Urothelium cell line (cell line): ENCODE measurements at regions not wholly inside any gene's neighbourhood (a gene's known extent, or its start where the extent isn't known, plus 50 kb on each side); places are given as distances from the start of the nearest gene placed in this dataset.

Experiments
- DNase-seq: peaks from one replicate; pipeline ENCODE4 v3.0.0; 2011; ENCODE audit warnings: low spot score, mixed read lengths
- FAIRE-seq: peaks from 2 replicates; lab custom pipeline; 2011; peaks lifted over from hg19 to GRCh38; lab: Jason Lieb, UNC

DNA sequence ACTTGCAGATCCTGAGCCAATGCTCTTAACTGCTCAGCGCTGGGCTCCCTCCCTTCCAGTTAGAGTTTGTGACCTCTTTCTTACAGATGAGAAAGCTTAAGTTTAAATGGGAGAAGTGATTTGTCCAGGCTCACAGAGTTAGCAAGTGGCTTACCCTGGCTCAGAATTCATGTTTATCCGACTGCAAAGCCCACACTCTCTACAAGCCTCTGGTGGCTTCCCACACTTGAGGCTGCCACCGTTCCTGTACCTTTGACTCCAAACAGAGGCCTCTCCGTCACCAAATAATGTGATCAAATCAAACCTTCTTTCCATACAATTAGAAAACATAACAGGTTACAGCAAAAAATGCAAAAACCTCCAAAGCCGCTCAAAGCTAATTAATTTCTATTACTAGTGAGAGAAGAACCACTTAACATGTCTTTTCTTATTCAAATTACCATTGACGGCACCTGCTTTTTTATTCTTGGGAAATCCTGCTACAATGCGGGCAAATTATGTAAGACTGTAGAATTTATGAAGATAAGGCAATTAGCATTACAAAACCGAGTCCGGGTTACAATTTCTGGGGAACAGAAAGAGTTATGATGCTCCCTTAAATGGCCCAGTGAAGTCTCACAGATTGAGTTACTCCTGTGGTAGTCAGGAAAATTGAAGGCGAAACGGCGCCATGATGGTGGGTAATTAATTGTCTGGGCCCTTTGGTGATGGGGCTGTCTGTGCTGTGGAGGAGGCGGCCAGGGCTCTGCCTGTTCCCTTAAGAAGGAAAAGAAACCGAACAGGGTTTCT lies 324.3 kb upstream of the POU3F1 start:
- FAIRE-seq = no peak

DNA sequence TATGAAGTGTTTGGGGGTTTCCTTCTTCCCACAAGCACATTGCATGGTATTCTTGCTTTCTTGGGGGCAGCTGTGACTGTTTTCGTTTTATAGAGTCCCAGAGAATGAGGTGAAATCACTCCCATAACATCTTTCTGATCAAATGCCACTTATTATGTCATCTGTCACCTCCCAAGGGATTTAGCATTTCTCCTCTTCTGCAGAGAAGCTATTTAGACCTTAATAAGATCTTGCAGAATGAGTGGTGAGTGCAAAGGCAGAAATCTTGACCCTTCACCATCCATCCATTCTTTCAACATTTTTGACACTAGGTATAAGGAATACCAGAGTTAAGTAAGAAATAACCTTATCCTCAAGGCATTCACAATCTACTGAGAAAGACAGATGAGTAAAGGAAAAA lies 318.6 kb upstream of the POU3F1 start:
- DNase-seq (no peak), FAIRE-seq (no peak)

More for the DNA sequence above, 324.3 kb upstream of the POU3F1 start:
- no peak for DNase-seq

DNA sequence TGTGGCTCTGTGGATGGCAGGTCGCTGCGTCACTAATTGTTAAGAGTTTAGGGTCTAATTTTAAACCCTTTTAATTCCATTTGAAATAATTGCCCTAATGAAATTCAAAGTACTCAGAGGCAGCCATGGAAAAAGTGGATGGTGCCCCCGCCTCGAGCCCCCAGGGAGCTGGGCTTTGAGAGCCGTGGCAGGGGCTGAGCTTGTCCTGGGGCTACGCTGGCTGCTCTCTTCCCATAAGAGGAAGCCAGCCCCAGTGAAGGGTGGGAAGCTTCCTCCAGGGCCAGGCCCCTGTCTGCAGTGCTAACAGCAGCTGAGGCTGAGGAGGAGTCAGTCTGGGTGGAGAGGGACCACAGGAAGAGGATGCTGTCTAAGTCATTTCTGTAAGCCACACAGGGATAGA lies 315.0 kb upstream of the POU3F1 start:
- FAIRE-seq = no peak
- DNase-seq = no peak

DNA sequence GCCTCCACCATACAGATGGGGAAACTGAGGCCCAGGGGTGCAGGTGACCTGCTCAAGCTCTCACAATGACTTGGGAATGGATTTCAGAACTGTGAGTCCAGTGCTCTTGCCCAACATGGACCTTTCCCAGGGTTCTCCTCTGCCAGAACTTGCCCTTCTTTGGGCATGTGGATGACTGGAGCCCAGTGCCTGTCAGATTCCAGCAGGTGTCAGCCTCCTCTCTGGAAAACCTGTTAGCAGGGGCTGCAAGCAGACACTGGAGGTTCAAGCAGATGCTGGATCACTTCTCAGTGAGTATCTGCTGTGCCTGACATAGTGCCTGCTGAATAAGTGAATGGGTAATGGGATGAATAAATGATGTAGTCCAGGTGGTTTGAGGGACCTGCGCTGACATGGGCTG lies 314.2 kb upstream of the POU3F1 start:
- no peak for FAIRE-seq
- no peak for DNase-seq

DNA sequence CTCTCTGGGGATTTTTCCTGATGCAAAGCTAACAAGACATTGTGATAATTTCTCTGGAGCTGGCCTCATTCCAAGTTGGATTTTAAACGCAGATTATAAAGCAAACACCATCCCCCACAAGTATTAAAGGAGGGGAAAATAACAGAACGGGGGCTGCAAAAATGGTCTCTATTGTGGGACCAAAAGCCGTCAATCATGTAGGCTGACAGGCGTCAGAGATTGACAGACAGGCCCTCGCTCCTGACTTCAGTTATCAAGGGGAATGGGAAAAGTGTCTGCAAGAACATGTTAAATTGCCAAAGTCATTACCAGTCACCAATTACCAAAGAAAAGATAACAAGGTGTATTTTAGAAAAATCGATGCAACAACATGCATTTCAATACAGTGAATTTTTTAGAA lies 307.4 kb upstream of the POU3F1 start:
- DNase-seq = no peak
- no peak for FAIRE-seq

DNA sequence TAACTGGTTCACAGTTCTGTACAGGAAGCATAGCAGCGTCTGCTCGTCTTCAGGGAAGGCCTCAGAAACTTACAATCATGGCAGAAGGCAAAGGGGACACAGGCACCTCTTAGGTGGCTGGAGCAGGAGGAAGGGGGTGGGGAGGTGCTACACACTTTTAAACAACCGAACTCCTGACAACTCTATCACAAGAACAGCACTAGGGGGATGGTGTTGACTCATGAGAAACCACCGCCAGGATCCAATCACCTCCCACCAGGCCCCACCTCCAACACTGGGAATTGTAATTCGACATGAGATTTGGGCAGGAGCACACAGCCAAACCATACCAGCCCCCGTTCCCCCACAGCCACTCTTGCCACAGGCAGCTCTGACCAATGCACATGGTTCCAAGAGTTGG lies 306.3 kb upstream of the POU3F1 start:
- FAIRE-seq (no peak), DNase-seq (no peak)

DNA sequence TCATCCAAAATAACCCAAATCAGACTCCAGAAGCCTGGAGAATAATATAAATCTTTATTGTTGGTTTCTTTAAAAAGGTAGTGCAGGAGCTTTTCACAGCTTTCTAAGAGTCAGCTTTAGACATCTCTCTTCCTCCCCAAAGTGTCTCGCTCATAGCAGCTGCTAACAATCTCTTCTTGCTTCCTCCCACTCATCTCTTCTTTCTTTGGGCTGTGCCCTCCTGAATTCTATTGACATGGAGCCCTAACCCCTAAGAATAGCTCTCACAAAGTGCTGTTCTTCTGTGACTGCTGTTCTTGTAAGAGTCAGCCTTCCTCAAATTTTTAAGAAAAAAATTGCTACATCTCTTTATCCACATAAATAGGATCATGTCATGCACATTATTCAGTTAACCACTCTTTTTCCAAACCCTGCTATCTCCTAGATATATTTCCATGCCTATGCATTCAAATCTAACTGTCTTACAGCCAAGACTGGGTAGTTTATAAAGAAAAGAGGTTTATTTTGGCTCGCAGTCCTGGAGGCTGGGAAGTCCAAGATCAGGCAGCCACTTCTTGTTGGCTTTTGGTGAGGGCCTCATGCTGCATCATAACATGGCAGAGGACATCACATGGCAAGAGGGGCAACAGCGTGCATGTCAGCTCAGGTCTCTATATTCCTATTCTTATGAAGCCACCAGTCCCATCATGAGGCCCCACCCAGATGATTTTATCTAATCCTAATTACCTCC lies 301.0 kb upstream of the POU3F1 start:
- FAIRE-seq = no peak
- DNase-seq = no peak

DNA sequence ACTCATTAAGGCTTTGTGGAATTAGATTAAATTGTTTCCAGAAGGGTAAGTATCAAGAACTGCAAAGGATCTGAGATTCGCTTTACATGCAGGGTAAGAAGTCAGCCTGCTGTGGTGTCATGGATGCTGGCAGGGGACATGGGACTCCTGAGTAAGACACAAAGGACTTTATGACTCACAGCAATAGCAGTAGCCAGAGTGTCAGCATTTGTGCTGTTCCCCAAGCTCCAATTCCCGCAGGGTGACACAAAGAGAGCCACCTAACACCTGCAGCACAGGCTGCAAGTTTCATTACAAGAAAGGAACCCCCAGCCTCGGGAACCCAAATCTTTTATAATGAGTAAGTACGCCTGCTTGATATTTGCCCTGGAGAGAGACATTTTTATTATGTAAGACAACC lies 298.1 kb upstream of the POU3F1 start:
- FAIRE-seq = no peak

DNA sequence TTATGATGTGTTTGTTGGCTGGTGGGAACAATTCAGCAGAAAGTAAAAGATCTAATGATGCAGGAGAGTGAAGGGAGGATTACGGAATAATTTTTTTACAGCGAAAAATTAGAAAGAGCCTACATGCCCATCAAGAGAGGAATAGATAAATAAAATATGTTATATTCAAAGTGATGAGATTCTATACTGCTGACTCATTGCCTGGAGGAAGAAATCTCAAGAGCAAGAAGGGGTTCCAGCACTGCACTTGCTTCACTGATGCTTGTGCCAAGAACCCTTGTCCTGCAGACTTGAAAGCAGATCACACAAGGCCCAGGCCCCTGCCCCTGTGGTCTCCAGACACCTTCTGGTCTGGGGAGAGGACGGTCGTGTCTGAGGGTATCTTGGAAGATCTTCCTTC lies 295.1 kb upstream of the POU3F1 start:
- FAIRE-seq = no peak
- no peak for DNase-seq

More for the DNA sequence above, 298.1 kb upstream of the POU3F1 start:
- no peak for DNase-seq

DNA sequence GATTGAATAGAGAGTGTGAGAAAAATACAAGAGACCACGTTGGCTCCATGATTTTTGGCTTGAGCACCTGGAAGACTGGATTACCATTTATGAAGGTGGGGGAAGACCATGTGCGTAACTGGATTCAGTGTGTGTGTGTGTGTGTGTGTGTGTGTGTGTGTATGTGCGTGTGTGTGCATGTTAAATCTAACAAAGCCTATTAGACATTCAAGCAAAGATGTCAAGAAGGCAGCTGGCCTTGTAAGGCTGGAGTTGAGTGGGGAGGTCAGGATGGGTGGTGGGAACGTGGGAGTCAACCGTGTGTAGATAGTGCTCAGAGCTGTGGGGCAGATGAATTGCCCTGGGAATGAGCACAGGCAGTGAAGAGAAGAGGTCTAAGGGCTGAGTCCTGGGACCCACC lies 293.8 kb upstream of the POU3F1 start:
- no peak for DNase-seq
- FAIRE-seq = no peak

DNA sequence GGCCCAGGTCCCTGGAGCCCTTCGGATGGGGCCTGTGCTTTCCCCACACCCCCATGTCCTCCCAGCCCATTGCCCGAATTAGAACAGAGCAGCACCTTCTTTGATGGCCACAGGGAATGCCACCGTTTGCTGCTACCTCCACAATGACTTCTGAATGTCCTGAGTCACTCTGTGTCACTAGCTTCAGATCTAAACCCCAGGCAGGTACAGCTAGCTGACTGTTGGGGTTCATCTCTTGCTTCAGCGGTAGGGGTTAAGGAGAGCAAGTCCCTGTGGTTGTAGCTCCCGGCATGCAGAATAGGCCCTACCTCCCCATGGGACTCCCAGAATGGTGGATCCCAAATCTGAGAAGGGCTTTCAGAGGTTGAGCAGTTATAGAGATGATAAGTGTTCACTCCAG lies 291.1 kb upstream of the POU3F1 start:
- no peak for DNase-seq
- no peak for FAIRE-seq

DNA sequence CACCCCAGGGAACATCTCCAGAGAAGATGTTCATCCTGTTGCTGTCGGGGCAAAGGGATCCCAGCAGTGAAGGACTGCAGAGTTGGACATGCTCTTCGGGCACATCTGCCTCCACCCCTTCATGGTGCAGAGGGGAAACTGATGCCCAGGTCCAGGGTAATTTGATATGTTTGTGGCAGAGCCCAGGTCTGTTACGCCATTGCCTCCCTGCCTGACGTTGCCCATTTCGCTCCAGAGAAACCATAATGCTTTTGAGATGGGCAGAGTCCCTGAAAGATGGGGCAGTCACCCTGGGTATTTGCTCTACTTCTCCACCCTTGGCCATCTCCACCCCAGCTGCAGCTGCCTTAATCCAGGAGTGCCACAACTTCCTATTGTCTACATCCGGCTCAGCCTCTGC lies 290.4 kb upstream of the POU3F1 start:
- DNase-seq = no peak
- FAIRE-seq = no peak

DNA sequence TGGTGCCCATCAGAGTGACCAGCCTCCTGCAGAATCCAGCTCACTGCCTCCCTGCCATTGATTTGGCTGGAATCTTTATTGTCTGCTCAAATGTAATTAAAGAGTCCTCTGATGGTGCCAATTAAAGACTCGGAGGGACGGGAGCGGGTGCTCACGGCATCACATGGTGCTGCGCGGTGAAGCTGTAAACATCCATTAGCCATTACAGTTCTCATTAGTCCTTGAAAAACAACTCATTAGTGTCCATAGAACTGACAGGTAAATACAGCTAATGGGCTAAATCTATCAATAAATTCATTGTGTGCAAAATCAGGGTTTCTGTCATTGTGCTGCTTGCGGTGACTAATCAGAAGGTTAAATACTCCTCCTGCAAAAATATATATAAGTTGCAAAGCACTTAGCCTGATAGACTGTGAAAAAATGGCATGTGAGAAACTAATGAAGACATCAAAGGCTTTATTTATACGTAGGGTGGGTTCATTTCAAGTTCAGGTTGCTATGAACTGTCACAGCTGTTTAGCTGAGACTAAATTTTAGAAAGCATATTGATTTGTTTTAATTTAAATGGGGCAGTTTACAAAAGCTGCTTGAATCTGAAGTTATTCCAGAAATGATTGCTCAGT lies 289.8 kb upstream of the POU3F1 start:
- DNase-seq = no peak
- no peak for FAIRE-seq

DNA sequence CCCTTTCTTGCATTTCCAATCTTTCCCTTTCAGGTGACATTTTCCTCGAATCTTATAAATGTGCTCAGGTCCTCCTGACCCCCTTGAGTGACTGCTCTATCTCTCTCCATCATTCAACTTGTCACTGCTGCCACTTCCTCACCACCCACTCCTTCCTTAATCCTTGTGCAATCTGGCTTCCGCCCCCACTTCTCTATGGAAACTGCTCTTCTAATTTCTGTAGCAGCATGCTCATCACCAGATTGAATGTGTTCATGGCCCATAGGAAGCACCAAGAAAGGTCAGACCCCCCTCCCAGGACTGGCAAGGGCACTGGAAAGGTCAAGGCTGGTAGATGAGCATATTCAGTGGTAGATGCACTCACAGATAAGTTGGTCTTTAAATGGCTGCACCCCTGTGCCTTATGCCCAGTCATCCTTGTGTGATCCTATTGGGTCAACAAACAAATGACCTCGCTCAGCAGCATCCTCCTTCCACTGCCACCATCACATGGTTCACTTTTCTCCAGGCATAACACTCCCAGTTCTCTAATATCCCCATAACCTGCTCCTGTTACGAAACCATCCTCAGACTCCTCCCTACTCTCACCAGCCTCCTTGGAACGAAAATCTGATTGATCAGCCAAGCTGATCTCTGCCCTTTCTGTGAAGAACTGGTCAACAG lies 288.5 kb upstream of the POU3F1 start:
- DNase-seq (no peak), FAIRE-seq (no peak)

DNA sequence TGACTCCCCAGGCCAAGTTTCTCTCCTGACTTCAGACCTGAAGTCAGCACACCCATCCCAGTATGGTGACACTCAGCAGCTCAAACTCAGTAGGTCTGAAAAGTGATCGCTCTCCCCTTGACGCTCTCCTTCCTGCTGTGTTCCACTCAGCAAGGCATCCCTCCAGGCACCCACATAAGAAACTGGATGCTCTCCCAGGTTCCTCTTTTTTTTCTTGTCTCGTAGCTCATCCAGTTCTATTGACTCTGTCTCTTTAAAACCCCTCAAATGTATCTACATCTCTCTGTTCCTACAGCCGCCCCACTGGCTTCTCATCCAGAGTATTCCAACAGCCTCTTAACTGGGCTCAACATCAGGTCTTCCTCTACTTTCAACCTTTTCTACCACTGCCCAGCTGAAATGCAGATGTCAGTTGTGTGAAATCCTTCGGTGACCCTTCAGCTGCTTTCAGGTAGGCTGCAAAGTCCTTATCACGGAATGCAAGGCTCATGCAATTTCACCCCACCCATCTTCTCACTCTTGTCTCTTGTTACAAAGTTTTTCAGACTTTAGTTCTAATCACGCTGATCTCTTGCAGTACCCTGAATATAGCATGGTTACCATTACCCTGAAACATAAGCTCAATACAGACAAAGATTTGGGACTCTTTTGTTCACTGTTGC lies 286.2 kb upstream of the POU3F1 start:
- no peak for FAIRE-seq
- DNase-seq = no peak

DNA sequence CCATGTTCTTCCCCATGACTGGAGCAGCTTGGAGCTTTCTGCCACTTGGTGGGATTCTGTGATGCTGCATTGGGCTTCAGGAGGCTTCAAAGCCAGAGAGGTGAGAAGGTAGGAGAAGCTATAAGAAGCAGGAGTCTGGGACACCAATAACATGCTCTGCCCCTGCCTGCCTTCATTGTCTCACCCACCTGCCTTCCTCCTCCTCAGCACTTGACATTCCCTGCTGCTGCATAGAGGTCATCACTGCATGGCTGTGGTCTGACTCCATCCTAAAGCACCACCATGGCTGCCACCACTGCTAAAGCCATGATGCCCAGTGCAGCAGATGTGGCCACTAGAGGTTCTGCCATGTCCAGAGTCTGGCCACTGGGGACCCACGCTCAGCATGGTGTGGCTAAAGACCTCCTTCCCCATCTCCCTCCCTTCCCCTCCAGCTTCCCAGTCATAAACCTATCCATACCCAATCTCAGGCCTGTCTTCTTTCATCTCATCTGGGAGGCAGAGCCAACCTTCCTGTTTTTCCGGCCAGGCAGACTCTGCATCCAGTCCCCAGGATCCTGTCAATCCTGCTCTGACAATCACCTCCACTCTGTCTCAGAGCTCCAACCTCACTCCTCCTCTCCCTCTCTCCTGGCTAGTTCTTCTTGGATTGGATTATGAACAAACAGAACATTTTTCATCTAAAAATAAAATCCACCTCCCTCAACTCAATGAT lies 285.1 kb upstream of the POU3F1 start:
- FAIRE-seq (no peak), DNase-seq (no peak)

DNA sequence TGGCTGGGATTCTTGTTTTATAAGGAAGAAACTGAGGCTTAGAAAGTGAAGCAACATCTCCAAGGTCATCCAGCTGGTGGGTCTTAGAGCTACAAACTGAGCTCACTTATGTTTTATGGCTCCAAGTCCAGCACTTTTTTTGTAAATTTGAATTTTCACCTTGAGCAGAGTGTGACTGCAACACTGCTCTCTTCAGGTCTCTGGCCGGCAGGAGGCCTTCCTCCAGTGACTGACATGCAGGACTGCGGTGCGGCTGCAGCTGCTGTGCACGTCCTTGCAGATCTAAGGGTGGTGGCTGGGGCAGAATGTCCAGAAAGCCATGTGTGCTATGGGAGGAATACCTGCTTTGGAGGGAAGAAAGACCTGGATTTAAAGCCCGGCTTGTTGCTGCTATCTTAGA lies 284.2 kb upstream of the POU3F1 start:
- DNase-seq (no peak), FAIRE-seq (no peak)

DNA sequence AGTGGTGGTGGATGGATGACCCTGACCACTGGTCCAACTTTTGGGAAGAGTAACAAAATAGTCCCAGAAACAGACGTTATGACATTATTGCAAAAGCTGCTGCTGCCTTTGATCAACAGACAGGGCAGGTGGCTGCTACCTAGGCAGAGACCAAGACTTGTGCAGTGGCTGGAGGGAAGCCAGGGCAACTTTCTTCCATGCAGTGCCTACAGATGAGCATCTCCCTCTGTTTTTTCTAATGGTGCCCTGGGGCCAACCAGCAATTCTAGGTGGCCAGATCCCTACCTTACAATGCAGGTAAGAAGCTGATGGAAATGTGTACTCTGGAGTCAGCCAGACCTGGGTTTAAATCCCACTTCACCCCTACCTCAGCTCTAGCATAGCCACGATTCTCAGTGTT lies 283.1 kb upstream of the POU3F1 start:
- FAIRE-seq (no peak), DNase-seq (no peak)

DNA sequence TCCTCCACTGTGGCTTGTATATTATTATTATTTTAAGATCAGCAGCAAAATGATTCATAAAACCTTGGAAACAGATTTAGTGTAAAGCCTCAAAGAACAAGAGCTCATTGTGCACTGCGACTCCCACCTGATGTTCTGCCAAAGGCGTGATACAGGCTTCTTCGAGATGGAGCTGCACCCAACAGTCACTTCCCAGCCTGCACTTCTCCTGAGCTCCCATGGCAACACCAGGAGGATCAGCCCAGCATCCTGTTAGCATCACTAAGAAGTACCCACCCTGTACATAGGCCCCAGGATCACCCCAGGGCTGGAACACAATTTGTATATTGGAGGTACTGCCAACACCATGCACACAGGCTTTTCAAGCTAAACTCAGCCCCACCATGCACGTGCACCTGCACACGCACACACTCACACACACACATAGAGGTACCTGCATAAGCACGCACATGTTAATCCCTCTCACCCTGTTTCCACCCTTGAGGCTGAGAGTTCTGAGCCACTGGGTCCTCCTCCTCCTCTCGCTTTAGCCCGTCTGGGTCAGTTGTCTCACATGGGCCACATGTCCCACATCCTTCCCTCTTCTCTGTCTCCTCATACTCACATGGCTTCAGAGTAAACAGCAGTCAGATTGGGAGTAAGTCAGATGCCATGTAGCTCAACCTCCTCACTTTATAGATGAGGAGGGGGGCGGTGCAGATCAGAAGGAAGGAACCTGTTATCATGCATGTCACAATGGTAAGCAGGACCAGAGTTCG lies 281.9 kb upstream of the POU3F1 start:
- DNase-seq (no peak), FAIRE-seq (no peak)

DNA sequence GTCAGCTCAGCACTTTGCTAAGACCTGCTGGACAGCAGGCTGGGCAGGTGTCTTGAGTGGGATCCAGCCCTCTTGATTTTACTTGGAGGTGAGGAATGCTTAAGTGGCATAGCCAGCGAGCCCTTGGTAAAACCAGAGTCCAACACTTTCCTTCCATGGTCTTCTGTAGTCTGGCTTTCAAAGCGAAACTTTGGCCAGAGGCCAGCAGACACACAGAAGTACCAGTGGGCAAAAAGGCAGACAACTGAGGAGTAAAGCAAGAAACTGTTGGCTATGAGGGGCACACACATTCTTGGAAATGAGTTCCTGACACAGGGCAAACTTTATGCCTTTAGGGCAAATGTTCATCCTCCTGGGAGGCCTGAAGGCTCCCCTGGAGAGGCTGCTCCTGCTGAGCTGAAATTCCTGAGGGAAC lies 281.0 kb upstream of the POU3F1 start:
- DNase-seq = no peak
- FAIRE-seq = no peak
